GM18873 (cell line): ENCODE measurements at regions not wholly inside any gene's neighbourhood (a gene's known extent, or its start where the extent isn't known, plus 50 kb on each side); places are given as distances from the start of the nearest gene placed in this dataset.
"Not testable (repeated sequence)": the region's sequence is repeated elsewhere in the genome, so short reads cannot be mapped to it uniquely, and the experiment has no call there.

Experiments used
- ATAC-seq: cut with Tn5 transposase; IDR thresholded peaks from one replicate; pipeline ENCODE4 v1.9.1; 2021; ENCODE audit warnings: mild to moderate bottlenecking, moderate library complexity, moderate number of reproducible peaks; ENCODE audit not compliant: unreplicated experiment, low FRiP score

DNA sequence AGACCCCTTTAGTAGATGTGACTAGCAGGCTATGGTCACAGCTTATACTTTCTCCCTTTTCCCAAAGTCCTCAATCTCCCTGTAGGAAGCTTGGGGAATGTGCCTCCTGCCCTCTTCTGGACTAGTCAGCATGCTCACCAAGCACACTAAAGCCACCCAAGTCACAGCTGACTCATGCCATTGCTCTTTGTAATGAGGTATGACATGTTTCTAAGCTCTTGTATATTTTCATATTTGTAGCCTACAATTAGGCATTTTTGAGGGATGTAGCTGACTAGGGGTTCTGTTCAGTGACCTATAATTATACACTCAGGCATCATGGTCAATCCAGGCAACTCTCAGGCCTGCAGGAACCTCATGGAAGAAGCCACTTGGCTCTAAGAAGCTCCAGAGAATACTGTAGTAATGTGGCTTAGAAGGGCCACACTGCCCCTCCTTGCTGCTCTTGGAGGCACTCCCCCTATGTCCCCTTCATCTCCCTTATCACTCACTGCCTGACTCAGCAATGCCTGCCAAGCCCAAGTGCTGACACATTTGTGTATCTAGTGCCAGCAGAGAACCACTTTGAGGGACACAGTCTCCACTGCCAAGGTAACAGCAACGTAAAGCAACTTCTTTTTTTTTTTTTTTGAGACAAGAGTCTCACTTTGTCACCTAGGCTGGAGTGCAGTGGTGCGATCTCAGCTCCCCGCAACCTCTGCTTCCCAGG is 86.2 kb downstream of the RPL27A start:
- no peak for ATAC-seq

DNA sequence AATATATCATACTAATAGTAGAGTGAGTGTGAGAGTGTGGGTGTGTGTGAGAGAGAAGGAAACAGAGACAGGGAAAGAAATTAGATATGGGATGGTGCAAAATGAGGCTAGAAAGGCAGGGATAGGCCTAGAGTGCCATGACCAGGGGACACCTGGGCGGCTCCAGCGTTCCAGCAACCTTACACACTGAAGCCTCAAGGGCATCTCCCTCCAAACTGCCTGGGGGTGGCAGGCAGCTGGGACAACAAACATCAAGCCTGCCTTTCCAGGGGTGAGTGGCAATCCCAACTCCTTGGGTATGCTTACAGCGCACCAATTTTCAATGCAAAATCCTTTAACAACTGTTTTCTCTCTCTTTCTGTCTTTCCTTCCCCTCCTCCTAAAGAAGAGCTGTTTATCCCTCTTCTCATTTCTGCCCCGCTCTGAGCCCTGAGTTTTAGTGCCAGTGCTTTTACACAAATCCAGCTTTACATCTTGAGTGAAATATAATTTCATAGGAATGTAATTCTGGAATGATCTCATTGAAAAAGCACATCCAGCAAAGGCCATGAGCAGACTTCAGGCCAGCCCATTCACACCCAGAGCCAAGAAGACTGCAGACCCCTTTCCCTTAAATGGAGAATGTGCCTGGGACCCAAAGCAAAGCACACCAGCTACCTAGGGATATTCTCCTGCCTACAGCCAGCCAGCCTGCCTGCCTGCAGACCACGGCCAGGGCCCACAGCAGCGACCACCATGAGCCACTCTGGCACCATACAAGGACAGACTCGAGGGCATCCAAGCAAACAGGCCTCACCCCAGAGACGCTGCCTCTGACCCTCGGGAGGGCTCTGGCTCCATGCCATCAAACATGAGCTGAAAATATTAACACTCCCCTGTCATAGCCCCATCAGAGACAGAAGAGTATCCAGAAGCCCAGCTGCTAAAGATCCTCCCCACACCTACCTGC is 90.3 kb downstream of the RPL27A start:
- ATAC-seq, result no peak

DNA sequence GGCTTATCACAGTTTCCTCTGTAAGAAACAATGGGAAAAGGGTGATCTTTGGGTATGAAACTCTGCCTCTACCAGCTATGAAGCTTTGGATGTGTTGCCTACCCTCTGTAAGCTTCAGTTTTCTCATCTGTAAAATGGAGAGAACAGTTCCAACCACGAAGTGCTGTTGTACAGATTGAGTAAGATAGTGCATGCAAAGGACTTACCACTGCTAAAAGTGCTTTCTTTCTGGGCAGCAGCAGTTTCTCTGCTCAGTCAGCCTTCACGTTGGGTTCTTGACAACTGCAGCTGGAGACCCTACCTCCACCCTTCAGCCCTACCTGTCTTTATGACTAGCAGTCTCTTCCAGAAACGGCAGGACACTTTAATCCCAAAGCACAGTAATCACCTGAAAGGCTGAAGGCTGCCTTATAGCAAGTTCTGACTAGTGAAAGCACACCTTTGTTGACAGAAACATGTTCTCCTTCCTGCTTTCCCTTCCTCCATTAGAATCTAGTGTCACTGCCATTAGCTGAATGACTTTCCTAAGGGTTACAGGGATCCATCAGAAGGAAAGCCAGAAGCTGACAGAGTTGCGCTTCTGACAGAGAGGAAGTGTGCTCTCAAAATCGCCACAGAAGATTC is 91.4 kb downstream of the RPL27A start:
- no peak for ATAC-seq

DNA sequence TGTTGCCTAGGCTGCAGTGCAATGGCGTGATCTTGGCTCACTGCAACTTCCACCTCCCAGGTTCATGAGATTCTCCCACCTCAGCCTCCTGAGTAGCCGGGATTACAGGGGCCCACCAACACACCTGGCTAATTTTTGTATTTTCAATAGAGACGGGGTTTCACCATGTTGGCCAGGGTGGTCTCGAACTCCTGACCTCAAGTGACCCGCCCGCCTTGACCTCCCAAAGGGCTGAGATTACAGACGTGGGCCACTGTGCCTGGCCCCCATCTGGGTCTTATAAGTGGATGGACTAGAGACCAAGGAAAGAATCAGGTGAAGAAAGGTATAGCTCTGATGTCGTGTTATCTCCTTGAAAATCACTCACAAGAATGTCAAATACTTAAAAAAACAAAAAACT is 92.3 kb downstream of the RPL27A start:
- ATAC-seq, result not testable (repeated sequence)

DNA sequence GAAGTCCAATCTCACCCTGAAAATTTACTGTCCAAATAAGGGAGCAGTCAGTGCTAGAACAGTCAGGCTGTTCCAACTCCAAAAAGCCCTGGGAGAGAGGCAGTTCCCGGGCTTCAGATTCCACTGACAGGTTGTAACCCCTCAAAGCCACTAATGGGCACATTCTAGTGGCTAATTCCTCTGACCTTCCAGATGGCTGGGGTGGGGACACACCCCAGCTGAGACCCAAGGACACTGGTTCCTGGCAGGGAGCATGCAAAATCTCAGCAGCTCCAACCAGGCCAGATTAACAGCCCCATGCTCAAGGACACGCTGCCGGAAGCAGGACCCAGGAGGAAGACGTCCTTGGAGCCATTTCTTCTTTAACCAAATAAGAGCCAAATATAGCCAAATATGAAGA is 92.7 kb downstream of the RPL27A start:
- no peak for ATAC-seq

DNA sequence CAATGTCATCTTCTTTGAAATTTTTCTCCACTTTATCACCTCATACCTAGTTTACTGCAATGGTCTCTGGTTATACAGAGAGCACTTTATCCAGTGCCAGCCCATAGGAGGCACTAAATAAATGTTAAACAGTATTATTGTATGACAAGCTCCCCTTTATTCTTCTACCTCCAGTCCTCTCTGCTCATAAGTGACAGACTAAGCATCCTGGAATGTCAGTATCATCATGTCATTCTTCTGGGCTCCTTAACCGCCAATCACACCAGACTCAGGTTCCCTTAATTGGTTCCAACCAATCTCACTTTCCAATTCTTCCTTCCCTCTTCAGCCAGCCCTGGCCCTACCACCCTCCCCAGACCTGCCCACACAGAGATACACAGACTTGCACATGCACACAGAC is 93.1 kb downstream of the RPL27A start:
- ATAC-seq, result no peak

DNA sequence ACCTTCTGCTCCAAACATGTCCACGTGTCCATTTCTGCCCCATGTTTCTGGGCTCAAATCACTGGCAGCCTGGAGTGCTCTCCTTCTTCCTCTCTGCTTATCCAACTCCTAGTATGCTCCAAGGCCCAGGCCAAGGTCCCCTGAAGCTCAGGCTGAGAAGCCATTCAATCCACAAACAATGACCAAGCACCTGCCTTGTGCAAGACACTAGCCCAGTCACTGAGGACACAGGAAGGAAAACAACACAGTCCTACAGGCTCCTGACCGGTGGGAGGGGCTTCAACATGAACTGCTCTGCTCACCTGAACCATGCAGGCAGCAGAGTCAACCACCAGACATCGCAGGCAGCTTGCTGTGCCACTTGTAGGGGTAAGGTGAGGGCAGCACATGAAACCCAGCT is 93.6 kb downstream of the RPL27A start:
- ATAC-seq, result no peak

DNA sequence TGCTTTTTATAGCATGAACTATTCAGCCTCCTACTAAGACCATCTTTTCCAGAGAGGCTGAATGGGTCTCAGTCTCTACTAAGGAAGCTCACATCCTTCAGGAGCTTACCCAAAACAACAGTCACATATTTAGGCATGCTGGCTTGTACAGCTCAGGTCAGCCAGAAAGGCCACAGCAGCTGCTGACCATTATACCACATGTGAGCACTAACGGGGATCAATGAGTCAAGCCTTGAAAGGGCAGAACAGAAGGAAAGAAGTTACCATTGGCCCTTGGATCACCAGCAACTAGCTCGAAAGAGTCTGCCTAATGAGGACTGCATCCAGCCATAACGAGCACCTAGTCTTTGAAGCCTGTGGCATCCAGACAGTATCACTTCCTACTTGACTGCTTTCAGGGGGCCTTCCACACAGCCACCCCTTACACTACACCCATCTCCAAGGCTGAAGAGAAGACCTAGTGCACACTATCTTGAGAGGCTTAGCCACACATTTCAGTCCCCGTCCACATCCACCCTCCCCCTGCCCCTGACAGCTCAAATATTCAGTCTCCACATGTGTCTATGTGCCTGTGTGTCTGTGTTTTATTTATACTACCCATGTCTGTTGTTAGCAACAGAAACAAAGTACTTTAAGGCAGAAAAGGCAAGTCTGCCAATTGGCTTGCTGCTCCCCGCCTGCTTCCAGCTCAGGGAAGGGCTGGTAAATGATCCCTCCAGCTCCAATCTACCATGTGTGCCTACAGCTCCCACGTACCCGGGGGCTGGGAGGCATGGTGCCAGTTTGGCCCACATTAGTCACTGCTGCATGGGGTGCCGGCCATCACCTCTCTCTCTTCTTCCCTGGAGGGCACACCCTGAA is 95.5 kb downstream of the RPL27A start:
- no peak for ATAC-seq

DNA sequence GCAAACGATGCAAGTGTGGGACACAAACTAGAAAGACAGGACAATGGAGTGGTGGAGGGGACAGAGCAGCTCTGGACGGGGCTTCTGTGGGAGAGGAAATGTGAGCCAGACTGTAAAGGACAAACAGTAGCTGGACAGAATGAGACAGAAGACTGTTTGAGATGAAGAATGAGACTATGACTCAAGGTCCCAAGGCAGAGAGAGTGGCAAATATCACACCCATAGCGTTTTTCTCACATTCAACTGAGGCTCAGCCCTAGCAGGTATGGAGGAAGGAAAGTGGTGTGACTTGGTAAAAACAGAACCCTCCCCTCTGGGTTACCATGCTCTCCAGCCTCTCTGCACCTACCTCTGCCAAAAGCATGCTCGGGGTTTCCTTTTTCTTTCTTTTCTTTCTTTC is 96.5 kb downstream of the RPL27A start:
- no peak for ATAC-seq

DNA sequence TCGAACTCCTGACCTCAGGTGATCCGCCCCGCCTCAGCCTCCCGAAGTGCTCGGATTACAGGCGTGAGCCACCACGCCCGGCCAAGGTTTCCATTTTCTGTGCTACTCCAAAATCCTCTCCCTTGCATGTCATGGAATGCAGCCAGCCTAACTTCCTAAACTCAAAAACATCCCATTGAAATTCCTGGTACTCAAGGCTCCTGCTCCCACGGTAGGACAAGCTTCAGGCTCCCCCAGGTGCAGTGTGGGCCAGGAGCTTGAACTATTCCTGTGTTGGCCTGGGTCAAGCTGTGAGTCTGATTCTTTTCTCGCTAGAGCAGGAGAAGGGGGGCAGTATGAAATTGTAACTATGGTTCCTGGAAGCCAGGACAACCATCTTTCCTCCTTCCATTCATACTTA is 97.1 kb downstream of the RPL27A start:
- no peak for ATAC-seq

DNA sequence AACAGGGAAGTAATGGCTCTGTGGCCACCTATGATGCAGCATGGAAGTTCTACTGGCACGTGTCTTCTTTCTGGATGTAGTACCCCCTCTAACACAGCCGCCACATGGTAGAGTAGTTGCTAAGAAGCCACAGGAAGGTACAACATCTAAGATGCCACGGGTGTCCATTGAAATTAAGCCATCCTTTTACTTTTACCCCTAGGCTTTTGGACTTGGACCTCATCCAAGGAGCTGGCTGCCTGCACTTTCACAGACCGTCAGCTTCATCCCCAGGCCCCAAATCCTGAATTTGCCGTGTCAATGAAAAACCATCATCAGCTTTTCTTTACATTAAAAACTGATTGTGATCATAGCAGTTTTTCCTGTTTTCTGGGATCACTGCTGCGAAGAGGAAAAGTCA is 102.4 kb downstream of the RPL27A start:
- no peak for ATAC-seq

DNA sequence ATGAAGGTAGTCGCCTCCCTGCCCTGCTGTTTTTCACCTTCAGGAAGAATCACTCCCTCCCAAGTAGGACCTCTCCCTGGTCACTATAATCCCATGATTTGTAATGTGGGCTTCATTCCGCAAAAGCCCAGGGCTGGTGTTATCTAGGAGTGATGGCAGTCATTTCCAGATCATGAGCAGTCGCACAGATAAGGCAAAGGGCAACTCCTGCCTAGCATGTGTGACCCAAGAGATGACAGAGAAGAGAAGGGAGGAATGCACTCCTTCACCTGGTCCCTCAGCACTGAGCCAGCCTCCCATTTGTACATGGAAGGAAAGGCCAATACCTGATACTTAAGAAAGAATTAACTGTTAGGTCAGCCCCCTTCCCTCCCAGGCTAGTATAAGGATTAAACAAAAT is 102.9 kb downstream of the RPL27A start:
- ATAC-seq, result no peak

DNA sequence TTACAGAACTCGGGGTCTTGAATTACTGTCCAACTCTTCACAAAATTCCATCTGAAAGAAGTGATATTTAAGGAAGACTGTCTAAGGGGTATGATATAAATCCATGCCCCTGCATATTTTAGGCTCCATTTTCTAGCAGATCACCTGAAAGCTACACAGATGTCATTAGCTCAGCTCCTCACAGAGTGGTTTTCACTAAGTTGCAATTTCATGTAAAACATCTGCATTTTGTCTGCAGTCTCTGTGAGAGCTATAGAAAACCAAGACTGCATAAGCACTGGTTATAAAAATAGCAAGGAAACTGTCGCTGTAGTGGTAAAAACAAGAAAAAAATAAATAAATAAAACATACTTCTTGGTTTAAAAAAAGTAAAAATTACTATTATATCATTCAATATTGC is 103.4 kb downstream of the RPL27A start:
- ATAC-seq, result no peak

DNA sequence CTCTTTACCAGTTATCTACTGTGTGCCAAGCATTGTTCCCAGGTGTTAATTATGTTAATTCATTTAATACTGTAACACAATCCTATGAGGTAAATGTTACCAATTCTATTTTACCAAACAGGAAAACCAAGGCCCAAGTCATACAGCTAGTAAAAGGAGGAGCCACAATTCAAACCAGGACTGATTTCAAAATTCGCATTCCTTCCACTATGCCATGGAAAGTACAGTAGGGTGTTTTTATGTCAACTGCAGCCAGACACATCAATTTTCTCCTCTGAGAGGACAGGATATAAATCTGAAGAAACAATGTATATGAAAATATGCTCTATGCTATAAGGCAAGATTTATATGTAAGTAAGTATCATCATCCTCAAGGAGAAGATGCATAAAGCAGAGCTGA is 104.3 kb downstream of the RPL27A start:
- no peak for ATAC-seq

DNA sequence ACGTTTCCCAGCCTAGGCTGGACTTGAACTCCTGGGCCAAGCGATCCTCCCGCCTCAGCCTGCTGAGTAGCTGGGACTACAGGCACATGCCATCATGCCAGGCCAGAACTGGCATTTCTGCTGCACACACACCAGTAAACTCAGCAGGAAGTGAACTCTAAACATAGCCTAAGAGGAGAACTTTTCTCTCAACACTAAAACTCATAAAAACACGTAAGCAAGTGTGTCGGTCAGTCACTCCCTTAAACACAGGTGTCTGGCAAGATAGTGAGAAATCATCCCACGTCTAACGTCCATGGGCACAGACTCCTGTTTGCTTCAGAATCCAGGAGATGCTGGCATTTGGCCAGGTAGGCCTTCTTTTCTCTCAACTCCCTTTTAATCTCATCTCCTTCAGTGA is 104.8 kb downstream of the RPL27A start:
- no peak for ATAC-seq

DNA sequence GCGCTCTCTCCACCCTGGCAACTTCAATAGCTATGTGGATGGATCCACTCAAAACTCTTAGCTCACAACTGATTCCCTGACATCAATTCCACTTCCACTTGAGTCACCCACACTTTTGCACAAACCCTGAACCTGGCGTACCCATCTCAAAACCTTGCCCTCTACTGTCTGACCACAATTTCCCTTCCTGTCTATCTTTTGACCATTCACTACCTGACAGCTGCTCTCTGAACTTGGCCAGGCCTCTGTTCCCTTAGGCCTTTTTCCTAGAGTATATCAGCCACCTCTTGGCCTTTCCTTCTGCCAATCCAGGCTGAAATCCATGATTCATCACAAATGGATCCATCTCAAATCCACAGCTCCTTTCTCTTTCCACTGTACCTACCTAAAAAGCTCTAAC is 106.0 kb downstream of the RPL27A start:
- no peak for ATAC-seq

DNA sequence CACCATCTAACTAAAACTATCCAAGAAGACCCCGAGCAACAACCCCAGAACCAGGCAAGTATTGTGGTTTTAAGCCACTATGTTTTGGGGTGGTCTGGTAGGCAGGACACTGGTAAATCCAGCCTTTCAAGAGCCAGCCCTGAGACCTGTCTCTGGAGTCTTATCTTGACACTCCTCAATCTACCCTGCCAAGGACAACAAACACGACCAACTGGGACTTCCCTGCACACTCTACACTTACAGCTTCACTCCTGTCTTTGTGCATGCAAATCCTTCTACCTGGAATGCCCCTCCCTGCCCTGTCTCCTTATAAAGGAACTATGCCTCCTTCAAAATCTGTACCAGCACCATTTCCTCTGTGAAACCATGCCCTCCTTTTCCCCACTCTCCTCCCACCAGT is 107.3 kb downstream of the RPL27A start:
- ATAC-seq, result no peak

DNA sequence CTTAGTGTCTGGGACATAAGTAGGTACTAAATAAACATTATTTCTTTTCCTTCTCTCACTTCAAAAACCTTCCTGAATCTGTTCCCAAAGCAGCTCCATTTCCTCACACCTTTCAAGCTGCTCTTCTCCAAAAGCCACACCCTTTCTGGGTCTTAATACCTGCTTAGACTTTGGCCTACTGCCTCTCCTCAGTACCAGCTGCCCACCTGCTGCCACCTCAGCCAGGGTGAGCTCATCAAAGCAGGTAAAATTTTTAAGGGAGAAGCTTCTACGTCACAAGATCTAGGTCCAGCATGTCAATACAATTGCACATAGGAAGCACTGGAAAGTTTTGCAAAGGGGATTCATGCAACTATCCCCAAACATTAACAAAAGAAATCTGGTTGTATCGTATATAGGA is 108.4 kb downstream of the RPL27A start:
- no peak for ATAC-seq

DNA sequence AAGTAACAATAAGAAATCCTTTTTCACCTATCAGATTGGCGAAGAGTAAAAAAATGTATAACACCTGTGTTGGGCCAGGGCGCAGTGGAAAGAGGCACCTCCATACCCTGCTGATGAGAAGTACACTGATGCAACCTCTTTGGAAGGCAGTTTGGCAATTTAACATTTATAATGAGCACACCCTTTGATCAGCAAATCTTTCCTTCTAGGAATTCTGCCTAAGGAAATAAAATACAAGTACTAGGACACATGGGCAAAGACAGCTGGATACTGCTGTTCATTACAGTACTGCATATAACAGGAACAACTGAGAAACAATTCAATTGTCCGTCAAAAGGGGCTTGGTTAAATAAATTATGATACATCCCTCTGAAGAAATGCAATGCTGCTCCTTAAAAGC is 110.1 kb downstream of the RPL27A start:
- ATAC-seq, result no peak

DNA sequence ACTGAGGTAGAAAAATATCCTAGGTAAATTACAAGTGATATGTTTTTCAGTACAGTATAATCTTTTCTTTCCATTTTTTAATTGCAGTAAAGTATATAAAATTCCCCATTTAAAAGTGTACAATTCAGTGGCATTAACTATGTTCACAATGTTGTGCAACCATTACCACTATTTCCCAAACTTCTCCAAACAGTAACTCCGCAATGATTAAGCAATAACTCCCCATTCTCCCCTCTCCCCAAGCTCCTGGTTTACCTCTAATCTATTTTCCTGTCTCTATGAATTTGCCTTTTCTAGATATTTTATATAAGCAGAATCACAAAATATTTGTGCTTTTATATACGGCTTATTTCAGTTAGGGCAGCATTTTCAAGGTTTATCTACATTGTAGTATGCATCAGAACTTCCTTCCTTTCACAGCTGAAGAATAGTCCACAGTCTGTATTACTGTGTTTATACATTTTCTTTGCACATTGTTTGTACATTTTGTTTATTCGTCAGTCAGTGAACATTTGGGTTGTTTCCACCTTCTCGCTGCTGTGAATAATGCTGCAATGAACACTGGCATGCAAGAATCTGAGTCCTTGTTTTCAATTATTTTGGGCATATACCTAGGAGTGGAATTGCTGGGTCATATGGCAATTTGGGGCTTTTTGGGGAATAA is 110.7 kb downstream of the RPL27A start:
- no peak for ATAC-seq
